HUES64 (cell line): ENCODE measurements at regions not wholly inside any gene's neighbourhood (a gene's known extent, or its start where the extent isn't known, plus 50 kb on each side); places are given as distances from the start of the nearest gene placed in this dataset.

Source experiments
- H3K27ac ChIP-seq: 2 replicates; pipeline ENCODE4 v1.7.0; 2013; ENCODE audit warnings: low read depth, low read length, inconsistent platforms
- H3K27me3 ChIP-seq: 2 replicates; pipeline ENCODE4 v1.6.1; 2013; ENCODE audit warnings: mild to moderate bottlenecking, low read length; ENCODE audit not compliant: insufficient read depth
- H3K36me3 ChIP-seq: 2 replicates; pipeline ENCODE4 v1.6.1; 2013; ENCODE audit warnings: mild to moderate bottlenecking, low read length; ENCODE audit not compliant: insufficient read depth
- H3K4me1 ChIP-seq: 2 replicates; pipeline ENCODE4 v1.6.1; 2013; ENCODE audit warnings: mild to moderate bottlenecking, low read length, moderate library complexity; ENCODE audit not compliant: insufficient read depth
- H3K4me3 ChIP-seq: 2 replicates; pipeline ENCODE4 v1.5.1; 2013; ENCODE audit warnings: mild to moderate bottlenecking, low read length, moderate library complexity
- H3K9ac ChIP-seq: 2 replicates; pipeline ENCODE4 v1.6.1; 2013; ENCODE audit warnings: mild to moderate bottlenecking, low read depth, low read length
- H3K9me3 ChIP-seq: 2 replicates; pipeline ENCODE4 v1.6.1; 2013; ENCODE audit warnings: low read depth, low read length; ENCODE audit not compliant: insufficient read depth
- WGBS: fragments of 150-250, 120-280 bp; methylation state at CpG from one replicate; pipeline ENCODE4 v1.1.7; 2013; ENCODE audit warnings: missing lambda C conversion rate; 5-methylcytosine and 5-hydroxymethylcytosine counted together

DNA sequence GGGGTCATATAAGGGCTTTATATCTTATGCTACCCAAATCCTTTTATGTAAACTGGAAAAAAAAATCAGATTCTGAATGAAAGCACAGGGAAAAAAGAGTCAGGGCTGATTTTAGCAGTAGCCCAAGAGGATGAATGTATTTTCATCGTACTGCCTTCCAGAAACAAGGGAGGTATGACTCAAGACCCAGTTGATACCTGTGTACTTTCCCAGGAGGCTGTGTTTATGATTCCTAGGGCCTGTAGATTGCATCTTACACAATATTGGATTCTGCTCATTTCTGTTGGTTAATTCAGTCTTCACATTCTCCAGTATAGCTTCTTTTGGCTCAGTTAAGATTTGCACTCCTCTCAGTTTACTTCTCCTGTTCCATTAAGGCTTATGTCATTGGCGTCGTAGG, 127.9 kb upstream of the LIMCH1 start:
- Histone ChIP-seq H3K4me1 (0 out of 2 replicates have a peak, but pooled peaks cover 5% of the 10 kb centered on the region), H3K27me3 (no peaks in the 10 kb centered on the region), H3K27ac (no peak overlapping the region), H3K9ac (no peak overlapping the region), H3K4me3 (no peak overlapping the region), H3K36me3 (no peaks in the 10 kb centered on the region), H3K9me3 (no peaks in the 10 kb centered on the region)
- 97% methylated on average over 3 of the region's 3 CpGs for WGBS

GRCh38 chr4:41413670-41414411, 124.1 kb upstream of the LIMCH1 start:
- Histone ChIP-seq H3K4me3 (no peak overlapping the region), H3K27ac (no peak overlapping the region), H3K4me1 (0 out of 2 replicates have a peak, but pooled peaks cover 5% of the 10 kb centered on the region), H3K36me3 (no peaks in the 10 kb centered on the region), H3K9ac (no peak overlapping the region), H3K9me3 (no peaks in the 10 kb centered on the region), H3K27me3 (no peaks in the 10 kb centered on the region)
- 83% methylated on average over 6 of the region's 8 CpGs for WGBS

DNA sequence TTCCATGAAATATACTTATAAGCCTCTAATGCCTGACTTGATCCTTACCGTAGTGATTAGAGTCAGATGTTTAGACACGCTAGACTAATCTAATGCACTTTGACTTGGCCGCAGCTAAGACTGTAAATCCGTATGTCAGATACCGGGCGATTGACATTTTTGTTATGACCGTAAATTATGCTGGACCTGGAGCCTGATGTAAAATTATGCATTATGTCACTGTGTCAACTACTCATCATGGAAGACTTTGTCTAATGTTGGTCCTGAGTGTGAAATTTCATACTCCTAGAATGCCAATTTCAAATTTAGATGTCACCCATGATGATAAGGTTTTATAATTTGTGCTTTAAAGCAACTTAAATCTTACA, 123.6 kb upstream of the LIMCH1 start:
- WGBS, result 69% methylated on average over 7 of the region's 7 CpGs
- H3K27ac ChIP-seq, result no peak overlapping the region
- H3K4me1 ChIP-seq, result 0 out of 2 replicates have a peak, but pooled peaks cover 5% of the 10 kb centered on the region
- H3K9ac ChIP-seq, result no peak overlapping the region
- no peak overlapping the region for H3K4me3 ChIP-seq
- no peaks in the 10 kb centered on the region for H3K9me3 ChIP-seq
- H3K36me3 ChIP-seq, result no peaks in the 10 kb centered on the region
- no peaks in the 10 kb centered on the region for H3K27me3 ChIP-seq

DNA sequence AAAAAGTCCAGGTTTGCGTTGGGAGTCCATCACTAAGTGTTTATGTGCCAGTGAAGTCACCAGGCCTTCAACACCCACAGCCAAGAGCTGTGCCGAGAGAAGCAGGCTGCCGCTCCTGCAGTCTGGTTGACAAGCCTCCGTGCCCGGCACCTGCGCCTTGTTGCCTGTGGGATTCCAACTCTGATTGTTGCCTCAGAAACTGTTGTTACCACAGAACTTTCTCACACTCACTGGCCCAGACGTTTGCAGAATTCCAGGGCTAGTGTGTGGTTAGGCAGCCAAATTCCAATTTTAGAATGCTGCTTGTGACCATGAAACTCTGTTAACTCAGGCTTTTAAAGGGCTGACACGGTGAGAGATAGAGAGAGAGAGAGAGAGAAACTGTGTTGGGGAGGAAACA, 119.5 kb upstream of the LIMCH1 start:
- H3K9me3 ChIP-seq, result no peaks in the 10 kb centered on the region
- H3K27ac ChIP-seq, result no peak overlapping the region
- H3K36me3 ChIP-seq, result no peaks in the 10 kb centered on the region
- 0 out of 2 replicates have a peak, but pooled peaks cover 5% of the 10 kb centered on the region for H3K4me1 ChIP-seq
- no peak overlapping the region for H3K9ac ChIP-seq
- no peaks in the 10 kb centered on the region for H3K27me3 ChIP-seq
- WGBS, result 85% methylated on average over 8 of the region's 8 CpGs
- H3K4me3 ChIP-seq, result no peak overlapping the region

DNA sequence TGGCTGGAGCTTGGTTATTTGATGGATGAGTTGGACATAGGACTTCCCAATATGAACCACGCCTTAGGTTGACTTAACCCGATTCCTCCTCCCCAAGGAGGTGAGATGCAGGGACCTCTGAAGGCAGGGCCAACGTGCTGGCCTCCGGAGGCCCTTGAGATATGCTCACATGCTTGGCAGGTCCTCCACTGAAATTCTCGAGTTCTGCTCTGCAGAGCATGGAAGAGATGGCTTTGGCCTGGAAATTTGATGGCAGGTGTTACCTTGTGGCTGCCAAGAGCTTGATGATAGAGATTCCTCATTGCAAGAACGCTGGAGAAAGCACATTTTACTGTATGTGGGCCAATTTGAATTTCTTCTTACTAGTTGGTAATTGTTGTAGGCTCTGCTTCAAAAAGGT, 117.4 kb upstream of the LIMCH1 start:
- WGBS, result 90% methylated on average over 6 of the region's 6 CpGs
- H3K4me1 ChIP-seq, result no peaks in the 10 kb centered on the region
- H3K9me3 ChIP-seq, result no peaks in the 10 kb centered on the region
- H3K9ac ChIP-seq, result no peak overlapping the region
- no peak overlapping the region for H3K4me3 ChIP-seq
- no peak overlapping the region for H3K27ac ChIP-seq
- H3K36me3 ChIP-seq, result no peaks in the 10 kb centered on the region
- no peaks in the 10 kb centered on the region for H3K27me3 ChIP-seq

- H3K4me1 ChIP-seq, result peaks cover 11% of the 10 kb centered on the region
- H3K9me3 ChIP-seq, result no peaks in the 10 kb centered on the region
- no peak overlapping the region for H3K4me3 ChIP-seq
- H3K27ac ChIP-seq, result no peak overlapping the region
- H3K36me3 ChIP-seq, result no peaks in the 10 kb centered on the region
- no peak overlapping the region for H3K9ac ChIP-seq
- WGBS, result 94% methylated on average over 3 of the region's 3 CpGs
- no peaks in the 10 kb centered on the region for H3K27me3 ChIP-seq
These were observed 114.8 kb upstream of the LIMCH1 start for GRCh38 chr4:41423117-41423516.

DNA sequence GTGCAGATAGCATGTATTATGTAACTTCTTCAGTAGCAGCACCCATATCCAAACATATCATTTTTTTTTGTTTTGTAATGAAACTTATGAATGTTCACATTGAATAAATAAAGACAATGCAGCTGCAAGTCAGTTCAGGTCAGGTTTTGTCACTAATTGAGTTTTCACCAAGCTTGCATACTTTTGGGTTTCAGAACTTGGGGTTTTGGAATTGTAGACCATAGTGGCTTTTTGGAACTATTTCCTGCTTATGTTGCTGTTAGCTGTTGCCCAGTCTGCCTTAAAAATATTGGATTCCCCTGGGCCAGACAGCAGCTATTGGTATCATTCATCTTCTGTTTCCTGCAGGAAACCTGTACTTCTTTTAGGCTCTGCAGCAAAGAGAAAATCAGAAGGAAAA, 113.4 kb upstream of the LIMCH1 start:
- Histone ChIP-seq H3K9me3 (no peaks in the 10 kb centered on the region), H3K9ac (no peak overlapping the region), H3K27me3 (no peaks in the 10 kb centered on the region), H3K4me1 (peaks cover 22% of the 10 kb centered on the region), H3K27ac (no peak overlapping the region), H3K4me3 (no peak overlapping the region), H3K36me3 (no peaks in the 10 kb centered on the region)

GRCh38 chr4:41425650-41426049, 112.3 kb upstream of the LIMCH1 start:
- H3K27ac ChIP-seq, result no peak overlapping the region
- no peaks in the 10 kb centered on the region for H3K27me3 ChIP-seq
- peaks cover 23% of the 10 kb centered on the region for H3K4me1 ChIP-seq
- H3K36me3 ChIP-seq, result no peaks in the 10 kb centered on the region
- no peak overlapping the region for H3K9ac ChIP-seq
- H3K4me3 ChIP-seq, result no peak overlapping the region
- no peaks in the 10 kb centered on the region for H3K9me3 ChIP-seq
- WGBS, result no CpG with 5 or more reads among the region's 1 CpG

GRCh38 chr4:41426539-41426938, 111.4 kb upstream of the LIMCH1 start:
- 92% methylated on average over 2 of the region's 3 CpGs for WGBS
- H3K9ac ChIP-seq, result no peak overlapping the region
- H3K9me3 ChIP-seq, result no peaks in the 10 kb centered on the region
- no peak overlapping the region for H3K4me3 ChIP-seq
- H3K27ac ChIP-seq, result no peak overlapping the region
- no peaks in the 10 kb centered on the region for H3K27me3 ChIP-seq
- H3K4me1 ChIP-seq, result peaks cover 32% of the 10 kb centered on the region
- no peaks in the 10 kb centered on the region for H3K36me3 ChIP-seq

GRCh38 chr4:41427306-41427882, 110.6 kb upstream of the LIMCH1 start:
- H3K27me3 ChIP-seq, result no peaks in the 10 kb centered on the region

GRCh38 chr4:41427931-41428600, 109.9 kb upstream of the LIMCH1 start:
- Histone ChIP-seq H3K9ac (no peak overlapping the region), H3K4me3 (no peak overlapping the region), H3K9me3 (no peaks in the 10 kb centered on the region), H3K36me3 (no peaks in the 10 kb centered on the region), H3K27me3 (no peaks in the 10 kb centered on the region), H3K27ac (no peak overlapping the region), H3K4me1 (peaks cover 47% of the 10 kb centered on the region)
- 64% methylated on average over 2 of the region's 3 CpGs for WGBS

More at GRCh38 chr4:41427306-41427882, 110.6 kb upstream of the LIMCH1 start:
- WGBS, result 82% methylated on average over 7 of the region's 7 CpGs
- Histone ChIP-seq H3K9me3 (no peaks in the 10 kb centered on the region), H3K4me1 (peaks cover 41% of the 10 kb centered on the region), H3K36me3 (no peaks in the 10 kb centered on the region), H3K9ac (peak overlapping the region; percentile 8; the same call in 1 of the 2 replicates), H3K27ac (no peak overlapping the region), H3K4me3 (no peak overlapping the region)
